GM23338 (cell line): ENCODE measurements at regions not wholly inside any gene's neighbourhood (a gene's known extent, or its start where the extent isn't known, plus 50 kb on each side); places are given as distances from the start of the nearest gene placed in this dataset.

Experiments
- ATAC-seq: fragments of 200-7000 bp; cut with Tn5 transposase; 3 replicates; pipeline ENCODE4 v1.9.1; 2020
- DNase-seq: peaks from one replicate; pipeline ENCODE4 v3.0.0-alpha.2; 2015; ENCODE audit warnings: low spot score
- H2AFZ ChIP-seq: fragments of 200-600 bp; sonication (generic); 2 replicates; pipeline ENCODE4 v1.8.0; 2016; ENCODE audit warnings: antibody characterized with exemption, mild to moderate bottlenecking, moderate library complexity
- H3F3A ChIP-seq: fragments of 200-600 bp; sonication (generic); replicated peaks from 2 replicates; pipeline ENCODE4 v1.8.0; 2017; ENCODE audit warnings: antibody characterized with exemption, mixed run types, low read depth
- H3K27ac ChIP-seq: fragments of 200-600 bp; sonication (generic); 2 replicates; pipeline ENCODE4 v1.6.1; 2016; ENCODE audit warnings: low read depth
- H3K27me3 ChIP-seq: fragments of 200-600 bp; sonication (generic); 2 replicates; pipeline ENCODE4 v1.8.0; 2016; ENCODE audit warnings: mild to moderate bottlenecking, mixed run types, moderate library complexity; ENCODE audit not compliant: insufficient read depth
- H3K36me3 ChIP-seq: fragments of 200-600 bp; sonication (generic); 2 replicates; pipeline ENCODE4 v1.8.0; 2016; ENCODE audit warnings: mild to moderate bottlenecking; ENCODE audit not compliant: insufficient read depth
- H3K4me1 ChIP-seq: fragments of 200-600 bp; sonication (generic); 2 replicates; pipeline ENCODE4 v1.8.0; 2016; ENCODE audit warnings: mild to moderate bottlenecking, moderate library complexity; ENCODE audit not compliant: insufficient read depth
- H3K4me2 ChIP-seq: fragments of 200-600 bp; sonication (generic); 2 replicates; pipeline ENCODE4 v1.7.1; 2017; ENCODE audit warnings: mixed run types
- H3K4me3 ChIP-seq: fragments of 200-600 bp; sonication (generic); 2 replicates; pipeline ENCODE4 v1.6.1; 2016; ENCODE audit warnings: mixed run types
- H3K79me2 ChIP-seq: fragments of 200-600 bp; sonication (generic); replicated peaks from 2 replicates; pipeline ENCODE4 v1.8.0; 2017; ENCODE audit warnings: mild to moderate bottlenecking; ENCODE audit not compliant: insufficient read depth
- H3K9me2 ChIP-seq: fragments of 200-600 bp; sonication (generic); 2 replicates; pipeline ENCODE4 v1.8.0; 2017; ENCODE audit not compliant: insufficient read depth
- H4K20me1 ChIP-seq: fragments of 200-600 bp; sonication (generic); replicated peaks from 2 replicates; pipeline ENCODE4 v1.8.0; 2017; ENCODE audit warnings: mild to moderate bottlenecking; ENCODE audit not compliant: insufficient read depth
- H3K27ac Mint-ChIP-seq: 2 replicates; pipeline ENCODE4 v1.8.0; 2020; ENCODE audit warnings: inconsistent platforms, mild to moderate bottlenecking, moderate library complexity, mixed read lengths
- H3K27me3 Mint-ChIP-seq: 3 replicates; pipeline ENCODE4 v1.8.0; 2022; ENCODE audit warnings: low read depth, mild to moderate bottlenecking, moderate library complexity, mixed read lengths, inconsistent platforms; ENCODE audit not compliant: insufficient read depth, poor library complexity
- H3K36me3 Mint-ChIP-seq: 3 replicates; pipeline ENCODE4 v1.8.0; 2021; ENCODE audit warnings: low read depth, mild to moderate bottlenecking, inconsistent platforms, moderate library complexity, mixed read lengths
- H3K4me1 Mint-ChIP-seq: 3 replicates; pipeline ENCODE4 v1.8.0; 2020; ENCODE audit warnings: mild to moderate bottlenecking, inconsistent platforms, mixed read lengths
- H3K4me3 Mint-ChIP-seq: 3 replicates; pipeline ENCODE4 v1.8.0; 2021; ENCODE audit warnings: moderate library complexity, mild to moderate bottlenecking, inconsistent platforms, mixed read lengths
- H3K9me3 Mint-ChIP-seq: 3 replicates; pipeline ENCODE4 v1.8.0; 2020; ENCODE audit warnings: moderate library complexity, mild to moderate bottlenecking, inconsistent platforms, mixed read lengths
- CREB1 ChIP-seq: fragments of 250-450 bp; sonication (Bioruptor Pico); IDR thresholded peaks from 2 replicates; pipeline ENCODE4 v1.5.0; 2020; ENCODE audit warnings: low read depth, mild to moderate bottlenecking, moderate library complexity
- EZH2 ChIP-seq: fragments of 200-600 bp; sonication (generic); IDR thresholded peaks from one replicate; pipeline ENCODE4 v1.8.0; 2017; ENCODE audit warnings: antibody characterized with exemption, mild to moderate bottlenecking, low read depth; ENCODE audit not compliant: unreplicated experiment
- EZH2phosphoT487 ChIP-seq: fragments of 200-600 bp; sonication (generic); IDR thresholded peaks from one replicate; pipeline ENCODE4 v1.8.1; 2018; ENCODE audit warnings: antibody characterized with exemption; ENCODE audit not compliant: unreplicated experiment
- JUNB ChIP-seq: IDR thresholded peaks from one replicate; pipeline ENCODE4 v1.6.1; 2016; ENCODE audit warnings: antibody characterized with exemption; ENCODE audit not compliant: unreplicated experiment
- NANOG ChIP-seq: IDR thresholded peaks from 2 replicates; pipeline ENCODE4 v1.6.1; 2016; ENCODE audit warnings: antibody characterized with exemption, borderline replicate concordance
- POLR2AphosphoS5 ChIP-seq: IDR thresholded peaks from 2 replicates; pipeline ENCODE4 v1.6.1; 2016; ENCODE audit warnings: antibody characterized with exemption, low read depth
- ZNF114 ChIP-seq: fragments of 250-450 bp; sonication (Bioruptor Pico); IDR thresholded peaks from 2 replicates; pipeline ENCODE4 v1.5.0; 2020; ENCODE audit warnings: mild to moderate bottlenecking, moderate library complexity
- ZNF331 ChIP-seq: fragments of 250-450 bp; sonication (Bioruptor Pico); IDR thresholded peaks from 2 replicates; pipeline ENCODE4 v1.5.0; 2020; ENCODE audit warnings: low read depth, mild to moderate bottlenecking, moderate library complexity
- TF ChIP-seq, protein P1 (sequence below): IDR thresholded peaks from one replicate; pipeline ENCODE4 v1.6.1; 2018; ENCODE audit warnings: antibody characterized with exemption; ENCODE audit not compliant: unreplicated experiment
- TF ChIP-seq, protein P2 (sequence below): IDR thresholded peaks from 2 replicates; pipeline ENCODE4 v1.6.1; 2016; ENCODE audit warnings: antibody characterized with exemption
- TF ChIP-seq, protein P3 (sequence below): fragments of 250-450 bp; sonication (Bioruptor Pico); IDR thresholded peaks from 2 replicates; pipeline ENCODE4 v1.5.0; 2020; ENCODE audit warnings: mild to moderate bottlenecking, moderate library complexity

GRCh38 chr1:55634516-55634915 is 419.4 kb upstream of the USP24 start (continued):
- TF ChIP-seq EZH2 (no peak), POLR2AphosphoS5 (no peak), JUNB (no peak), CREB1 (CRISPR knock-in tag) (no peak), ZNF331 (CRISPR knock-in tag) (no peak), ZNF114 (CRISPR knock-in tag) (no peak), EZH2phosphoT487 (no peak)
- TF ChIP-seq, protein P1, sequence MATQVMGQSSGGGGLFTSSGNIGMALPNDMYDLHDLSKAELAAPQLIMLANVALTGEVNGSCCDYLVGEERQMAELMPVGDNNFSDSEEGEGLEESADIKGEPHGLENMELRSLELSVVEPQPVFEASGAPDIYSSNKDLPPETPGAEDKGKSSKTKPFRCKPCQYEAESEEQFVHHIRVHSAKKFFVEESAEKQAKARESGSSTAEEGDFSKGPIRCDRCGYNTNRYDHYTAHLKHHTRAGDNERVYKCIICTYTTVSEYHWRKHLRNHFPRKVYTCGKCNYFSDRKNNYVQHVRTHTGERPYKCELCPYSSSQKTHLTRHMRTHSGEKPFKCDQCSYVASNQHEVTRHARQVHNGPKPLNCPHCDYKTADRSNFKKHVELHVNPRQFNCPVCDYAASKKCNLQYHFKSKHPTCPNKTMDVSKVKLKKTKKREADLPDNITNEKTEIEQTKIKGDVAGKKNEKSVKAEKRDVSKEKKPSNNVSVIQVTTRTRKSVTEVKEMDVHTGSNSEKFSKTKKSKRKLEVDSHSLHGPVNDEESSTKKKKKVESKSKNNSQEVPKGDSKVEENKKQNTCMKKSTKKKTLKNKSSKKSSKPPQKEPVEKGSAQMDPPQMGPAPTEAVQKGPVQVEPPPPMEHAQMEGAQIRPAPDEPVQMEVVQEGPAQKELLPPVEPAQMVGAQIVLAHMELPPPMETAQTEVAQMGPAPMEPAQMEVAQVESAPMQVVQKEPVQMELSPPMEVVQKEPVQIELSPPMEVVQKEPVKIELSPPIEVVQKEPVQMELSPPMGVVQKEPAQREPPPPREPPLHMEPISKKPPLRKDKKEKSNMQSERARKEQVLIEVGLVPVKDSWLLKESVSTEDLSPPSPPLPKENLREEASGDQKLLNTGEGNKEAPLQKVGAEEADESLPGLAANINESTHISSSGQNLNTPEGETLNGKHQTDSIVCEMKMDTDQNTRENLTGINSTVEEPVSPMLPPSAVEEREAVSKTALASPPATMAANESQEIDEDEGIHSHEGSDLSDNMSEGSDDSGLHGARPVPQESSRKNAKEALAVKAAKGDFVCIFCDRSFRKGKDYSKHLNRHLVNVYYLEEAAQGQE, result no peak
- TF ChIP-seq, protein P2, sequence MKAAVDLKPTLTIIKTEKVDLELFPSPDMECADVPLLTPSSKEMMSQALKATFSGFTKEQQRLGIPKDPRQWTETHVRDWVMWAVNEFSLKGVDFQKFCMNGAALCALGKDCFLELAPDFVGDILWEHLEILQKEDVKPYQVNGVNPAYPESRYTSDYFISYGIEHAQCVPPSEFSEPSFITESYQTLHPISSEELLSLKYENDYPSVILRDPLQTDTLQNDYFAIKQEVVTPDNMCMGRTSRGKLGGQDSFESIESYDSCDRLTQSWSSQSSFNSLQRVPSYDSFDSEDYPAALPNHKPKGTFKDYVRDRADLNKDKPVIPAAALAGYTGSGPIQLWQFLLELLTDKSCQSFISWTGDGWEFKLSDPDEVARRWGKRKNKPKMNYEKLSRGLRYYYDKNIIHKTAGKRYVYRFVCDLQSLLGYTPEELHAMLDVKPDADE, result no peak

GRCh38 chr1:55632906-55633305 is 417.7 kb upstream of the USP24 start:
- Histone ChIP-seq H4K20me1 (no peaks in the 10 kb centered on the region), H3K27me3 (no peaks in the 10 kb centered on the region), H3K4me1 (no peaks in the 10 kb centered on the region), H3K4me2 (no peak overlapping the region), H3K9me2 (peaks cover 21% of the 10 kb centered on the region), H2AFZ (peak overlapping the region; percentile 61; the same call in 1 of the 2 replicates), H3K27ac (no peak overlapping the region), H3K79me2 (no peaks in the 10 kb centered on the region), H3K4me3 (no peak overlapping the region), H3F3A (no peaks in the 10 kb centered on the region), H3K36me3 (no peaks in the 10 kb centered on the region)
- peak; percentile 14 for DNase-seq
- no peak overlapping the region for H3K4me3 Mint-ChIP-seq
- H3K36me3 Mint-ChIP-seq, result no peaks in the 10 kb centered on the region; the same call in 2 of the 3 replicates
- no peaks in the 10 kb centered on the region; the same call in 2 of the 3 replicates for H3K9me3 Mint-ChIP-seq
- no peak overlapping the region for H3K27ac Mint-ChIP-seq
- peaks cover 2% of the 10 kb centered on the region for H3K27me3 Mint-ChIP-seq
- peak; percentile 66 for ATAC-seq
- H3K4me1 Mint-ChIP-seq, result peaks cover 18% of the 10 kb centered on the region
- no peak for TF ChIP-seq EZH2
- TF ChIP-seq, protein P1, result no peak
- no peak for TF ChIP-seq CREB1 (CRISPR knock-in tag)
- TF ChIP-seq EZH2phosphoT487, result no peak
- no peak for TF ChIP-seq NANOG
- TF ChIP-seq, protein P3, sequence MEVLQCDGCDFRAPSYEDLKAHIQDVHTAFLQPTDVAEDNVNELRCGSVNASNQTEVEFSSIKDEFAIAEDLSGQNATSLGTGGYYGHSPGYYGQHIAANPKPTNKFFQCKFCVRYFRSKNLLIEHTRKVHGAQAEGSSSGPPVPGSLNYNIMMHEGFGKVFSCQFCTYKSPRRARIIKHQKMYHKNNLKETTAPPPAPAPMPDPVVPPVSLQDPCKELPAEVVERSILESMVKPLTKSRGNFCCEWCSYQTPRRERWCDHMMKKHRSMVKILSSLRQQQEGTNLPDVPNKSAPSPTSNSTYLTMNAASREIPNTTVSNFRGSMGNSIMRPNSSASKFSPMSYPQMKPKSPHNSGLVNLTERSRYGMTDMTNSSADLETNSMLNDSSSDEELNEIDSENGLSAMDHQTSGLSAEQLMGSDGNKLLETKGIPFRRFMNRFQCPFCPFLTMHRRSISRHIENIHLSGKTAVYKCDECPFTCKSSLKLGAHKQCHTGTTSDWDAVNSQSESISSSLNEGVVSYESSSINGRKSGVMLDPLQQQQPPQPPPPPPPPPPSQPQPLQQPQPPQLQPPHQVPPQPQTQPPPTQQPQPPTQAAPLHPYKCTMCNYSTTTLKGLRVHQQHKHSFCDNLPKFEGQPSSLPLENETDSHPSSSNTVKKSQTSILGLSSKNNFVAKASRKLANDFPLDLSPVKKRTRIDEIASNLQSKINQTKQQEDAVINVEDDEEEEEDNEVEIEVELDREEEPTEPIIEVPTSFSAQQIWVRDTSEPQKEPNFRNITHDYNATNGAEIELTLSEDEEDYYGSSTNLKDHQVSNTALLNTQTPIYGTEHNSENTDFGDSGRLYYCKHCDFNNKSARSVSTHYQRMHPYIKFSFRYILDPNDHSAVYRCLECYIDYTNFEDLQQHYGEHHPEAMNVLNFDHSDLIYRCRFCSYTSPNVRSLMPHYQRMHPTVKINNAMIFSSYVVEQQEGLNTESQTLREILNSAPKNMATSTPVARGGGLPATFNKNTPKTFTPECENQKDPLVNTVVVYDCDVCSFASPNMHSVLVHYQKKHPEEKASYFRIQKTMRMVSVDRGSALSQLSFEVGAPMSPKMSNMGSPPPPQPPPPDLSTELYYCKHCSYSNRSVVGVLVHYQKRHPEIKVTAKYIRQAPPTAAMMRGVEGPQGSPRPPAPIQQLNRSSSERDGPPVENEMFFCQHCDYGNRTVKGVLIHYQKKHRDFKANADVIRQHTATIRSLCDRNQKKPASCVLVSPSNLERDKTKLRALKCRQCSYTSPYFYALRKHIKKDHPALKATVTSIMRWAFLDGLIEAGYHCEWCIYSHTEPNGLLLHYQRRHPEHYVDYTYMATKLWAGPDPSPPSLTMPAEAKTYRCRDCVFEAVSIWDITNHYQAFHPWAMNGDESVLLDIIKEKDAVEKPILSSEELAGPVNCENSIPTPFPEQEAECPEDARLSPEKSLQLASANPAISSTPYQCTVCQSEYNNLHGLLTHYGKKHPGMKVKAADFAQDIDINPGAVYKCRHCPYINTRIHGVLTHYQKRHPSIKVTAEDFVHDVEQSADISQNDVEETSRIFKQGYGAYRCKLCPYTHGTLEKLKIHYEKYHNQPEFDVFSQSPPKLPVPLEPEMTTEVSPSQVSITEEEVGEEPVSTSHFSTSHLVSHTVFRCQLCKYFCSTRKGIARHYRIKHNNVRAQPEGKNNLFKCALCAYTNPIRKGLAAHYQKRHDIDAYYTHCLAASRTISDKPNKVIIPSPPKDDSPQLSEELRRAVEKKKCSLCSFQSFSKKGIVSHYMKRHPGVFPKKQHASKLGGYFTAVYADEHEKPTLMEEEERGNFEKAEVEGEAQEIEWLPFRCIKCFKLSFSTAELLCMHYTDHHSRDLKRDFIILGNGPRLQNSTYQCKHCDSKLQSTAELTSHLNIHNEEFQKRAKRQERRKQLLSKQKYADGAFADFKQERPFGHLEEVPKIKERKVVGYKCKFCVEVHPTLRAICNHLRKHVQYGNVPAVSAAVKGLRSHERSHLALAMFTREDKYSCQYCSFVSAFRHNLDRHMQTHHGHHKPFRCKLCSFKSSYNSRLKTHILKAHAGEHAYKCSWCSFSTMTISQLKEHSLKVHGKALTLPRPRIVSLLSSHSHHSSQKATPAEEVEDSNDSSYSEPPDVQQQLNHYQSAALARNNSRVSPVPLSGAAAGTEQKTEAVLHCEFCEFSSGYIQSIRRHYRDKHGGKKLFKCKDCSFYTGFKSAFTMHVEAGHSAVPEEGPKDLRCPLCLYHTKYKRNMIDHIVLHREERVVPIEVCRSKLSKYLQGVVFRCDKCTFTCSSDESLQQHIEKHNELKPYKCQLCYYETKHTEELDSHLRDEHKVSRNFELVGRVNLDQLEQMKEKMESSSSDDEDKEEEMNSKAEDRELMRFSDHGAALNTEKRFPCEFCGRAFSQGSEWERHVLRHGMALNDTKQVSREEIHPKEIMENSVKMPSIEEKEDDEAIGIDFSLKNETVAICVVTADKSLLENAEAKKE, result no peak
- TF ChIP-seq POLR2AphosphoS5, result no peak
